ENCODE measurements at regions not wholly inside any gene's neighbourhood (a gene's known extent, or its start where the extent isn't known, plus 50 kb on each side); places are given as distances from the start of the nearest gene placed in this dataset.

GRCh38 chr11:45543081-45543480 is 122.3 kb downstream of the CHST1 start:
- Histone ChIP-seq H3K4me1 (ENCODE audit: control insufficient read depth, insufficient read depth, low read length) (no peaks in the 10 kb centered on the region), H3K36me3 (ENCODE audit: control insufficient read depth, insufficient read depth, low read length) (no peaks in the 10 kb centered on the region), H3K4me3 (ENCODE audit: low read depth in 2 of 2, low read length in 2 of 2) (no peak overlapping the region), H3K27ac (ENCODE audit: low read length) (no peak overlapping the region), H3K27me3 (ENCODE audit: control insufficient read depth, insufficient read depth, low read length) (peaks cover 13% of the 10 kb centered on the region), H3K9me3 (ENCODE audit: control insufficient read depth, insufficient read depth, low read depth, low read length) (no peaks in the 10 kb centered on the region)
- DNase-seq (ENCODE audit: low read depth, low spot score) (no peak), ATAC-seq (no peak)
- ChIA-PET CTCF (no interaction called here), POLR2A (no interaction called here)
- intact Hi-C loops (cut with micrococcal nuclease; ENCODE audit: unreplicated experiment), result no loop called here
- BruUV-seq (replicated peaks), result no TSS peak
- TF ChIP-seq CTCF (IDR thresholded peaks at IDR 0.05) (no peak), TCF7L2 (IDR thresholded peaks at IDR 0.05; ENCODE audit: low read depth, low read length) (no peak), REST (IDR thresholded peaks at IDR 0.05; ENCODE audit: insufficient read depth in 1 of 2, low read depth in 2 of 2, low read length in 1 of 2) (no peak), POLR2AphosphoS5 (IDR thresholded peaks at IDR 0.05; ENCODE audit: low read depth, low read length) (no peak), SIN3A (IDR thresholded peaks at IDR 0.05; ENCODE audit: borderline replicate concordance, insufficient read depth, low read depth, low read length) (no peak)
- in situ Hi-C loops (cut with HindIII; ENCODE audit: low pct_unique_long_range_greater_than_20kb, low sequenced_read_pairs), result no loop called here

- ChIA-PET POLR2A (interaction anchor here (0.5 kb wide), 1 partner anchor 77 kb away, joined by 3 read pairs; no protein-coding TSS in a partner anchor), CTCF (no interaction called here)
- Histone ChIP-seq H3K27me3 (ENCODE audit: control insufficient read depth, insufficient read depth, low read length) (peaks cover 10% of the 10 kb centered on the region), H3K36me3 (ENCODE audit: control insufficient read depth, insufficient read depth, low read length) (no peaks in the 10 kb centered on the region), H3K27ac (ENCODE audit: low read length) (no peak overlapping the region), H3K4me3 (ENCODE audit: low read depth in 2 of 2, low read length in 2 of 2) (no peak overlapping the region), H3K4me1 (ENCODE audit: control insufficient read depth, insufficient read depth, low read length) (no peaks in the 10 kb centered on the region), H3K9me3 (ENCODE audit: control insufficient read depth, insufficient read depth, low read depth, low read length) (no peaks in the 10 kb centered on the region)
- ATAC-seq (no peak), DNase-seq (ENCODE audit: low read depth, low spot score) (no peak)
- TF ChIP-seq REST (IDR thresholded peaks at IDR 0.05; ENCODE audit: insufficient read depth in 1 of 2, low read depth in 2 of 2, low read length in 1 of 2) (no peak), SIN3A (IDR thresholded peaks at IDR 0.05; ENCODE audit: borderline replicate concordance, insufficient read depth, low read depth, low read length) (no peak), POLR2AphosphoS5 (IDR thresholded peaks at IDR 0.05; ENCODE audit: low read depth, low read length) (no peak), TCF7L2 (IDR thresholded peaks at IDR 0.05; ENCODE audit: low read depth, low read length) (no peak), CTCF (IDR thresholded peaks at IDR 0.05) (no peak)
- in situ Hi-C loops (cut with HindIII; ENCODE audit: low pct_unique_long_range_greater_than_20kb, low sequenced_read_pairs) (no loop called here), intact Hi-C loops (cut with micrococcal nuclease; ENCODE audit: unreplicated experiment) (no loop called here)
- BruUV-seq (replicated peaks), result no TSS peak
These were observed 123.6 kb downstream of the CHST1 start for GRCh38 chr11:45541693-45542434.

All from Panc1 (cell line).